Muscle layer of colon (tissue), 2 donors: ENCODE measurements at regions not wholly inside any gene's neighbourhood (a gene's known extent, or its start where the extent isn't known, plus 50 kb on each side); places are given as distances from the start of the nearest gene placed in this dataset.
"Not testable (repeated sequence)": the region's sequence is repeated elsewhere in the genome, so short reads cannot be mapped to it uniquely, and the experiment has no call there.

Source experiments
- H3K27ac ChIP-seq: one replicate; pipeline ENCODE4 v1.7.0; 2013; ENCODE audit warnings: low read depth, mild to moderate bottlenecking, low read length, moderate library complexity
- H3K27me3 ChIP-seq, 2 donors: one replicate each; pipeline ENCODE4 v1.7.0; 2013; ENCODE audit warnings: low read length in 2 of 2, mild to moderate bottlenecking in 2 of 2; ENCODE audit not compliant: insufficient read depth in 2 of 2, control insufficient read depth in 1 of 2
- H3K36me3 ChIP-seq: one replicate; pipeline ENCODE4 v1.7.0; 2013; ENCODE audit warnings: mild to moderate bottlenecking, low read length; ENCODE audit not compliant: insufficient read depth
- H3K4me1 ChIP-seq: one replicate; pipeline ENCODE4 v1.7.0; 2013; ENCODE audit warnings: mild to moderate bottlenecking, low read length; ENCODE audit not compliant: insufficient read depth
- H3K4me3 ChIP-seq, 2 donors: one replicate each; pipeline ENCODE4 v1.7.0; 2013; ENCODE audit warnings: low read length in 2 of 2, low read depth in 1 of 2, mild to moderate bottlenecking in 1 of 2, moderate library complexity in 1 of 2
- H3K9ac ChIP-seq: one replicate; pipeline ENCODE4 v1.7.0; 2013; ENCODE audit warnings: low read length
- H3K9me3 ChIP-seq: one replicate; pipeline ENCODE4 v1.7.0; 2013; ENCODE audit warnings: mild to moderate bottlenecking, low read length
- donor health status: abdominal sarcoma.
- donor health status: Adenocarcinoma of cecum.

DNA sequence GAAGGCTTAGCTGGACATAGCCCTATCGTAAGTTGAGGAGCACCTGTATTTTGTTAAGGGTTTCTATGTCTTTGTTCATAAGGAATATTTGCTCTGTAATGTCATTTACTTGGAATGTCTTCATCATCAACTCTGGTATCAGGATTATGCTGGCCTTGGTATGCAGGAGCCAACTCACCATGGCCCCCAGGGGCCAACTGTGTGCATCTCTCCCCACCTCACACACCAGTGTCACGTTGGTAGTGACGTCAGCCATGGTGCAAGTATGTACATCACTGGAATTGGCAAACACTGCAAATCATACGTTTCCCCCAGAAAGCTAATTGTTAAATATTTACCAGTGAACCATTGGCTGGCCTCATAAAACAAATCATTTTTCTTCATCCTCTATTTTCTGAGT is 70.8 kb downstream of the YTHDF1 start:
- Histone ChIP-seq H3K9me3 (no peaks in the 10 kb centered on the region), H3K4me3 (no peak overlapping the region), H3K36me3 (no peaks in the 10 kb centered on the region), H3K27me3 (peaks cover 0 to 6% of the 10 kb centered on the region in 2 donors), H3K4me1 (no peaks in the 10 kb centered on the region), H3K27ac (no peak overlapping the region), H3K9ac (no peak overlapping the region)

GRCh38 chr20:63142933-63143332 is 73.0 kb downstream of the YTHDF1 start:
- Histone ChIP-seq H3K27ac (no peak overlapping the region), H3K9ac (no peak overlapping the region), H3K36me3 (no peaks in the 10 kb centered on the region), H3K4me3 (no peak overlapping the region), H3K4me1 (no peaks in the 10 kb centered on the region), H3K27me3 (peaks cover 0 to 4% of the 10 kb centered on the region in 2 donors), H3K9me3 (no peaks in the 10 kb centered on the region)

DNA sequence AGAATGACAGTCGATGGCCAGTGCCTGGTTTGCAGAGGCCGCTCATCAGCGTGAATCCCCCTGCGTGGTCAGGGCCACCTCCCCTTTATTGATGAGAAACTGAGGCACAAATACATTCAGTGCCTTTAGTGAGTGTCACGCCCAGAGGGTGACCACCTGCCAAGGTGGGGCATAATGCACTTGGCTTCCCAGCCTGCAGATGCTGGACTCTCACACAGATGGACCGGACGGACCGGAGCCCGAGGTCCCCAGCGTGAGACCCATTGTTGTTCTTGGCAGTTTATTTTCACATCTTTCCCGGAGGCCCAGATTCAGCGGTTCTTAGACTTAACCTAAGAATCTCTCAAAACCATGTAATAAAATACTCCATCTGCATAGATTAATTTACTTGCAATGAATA is 74.4 kb downstream of the YTHDF1 start:
- no peak overlapping the region for H3K9ac ChIP-seq
- H3K9me3 ChIP-seq = no peaks in the 10 kb centered on the region
- H3K27me3 ChIP-seq = peaks cover 0 to 4% of the 10 kb centered on the region in 2 donors
- H3K4me1 ChIP-seq = no peaks in the 10 kb centered on the region
- no peak overlapping the region for H3K27ac ChIP-seq
- no peak overlapping the region for H3K4me3 ChIP-seq
- no peaks in the 10 kb centered on the region for H3K36me3 ChIP-seq

GRCh38 chr20:63140514-63141433 is 75.2 kb downstream of the YTHDF1 start:
- H3K27me3 ChIP-seq = peaks cover 0 to 4% of the 10 kb centered on the region in 2 donors
- H3K9me3 ChIP-seq = no peaks in the 10 kb centered on the region
- H3K27ac ChIP-seq = no peak overlapping the region
- H3K9ac ChIP-seq = no peak overlapping the region
- H3K36me3 ChIP-seq = no peaks in the 10 kb centered on the region
- H3K4me3 ChIP-seq = no peak overlapping the region
- H3K4me1 ChIP-seq = no peaks in the 10 kb centered on the region

DNA sequence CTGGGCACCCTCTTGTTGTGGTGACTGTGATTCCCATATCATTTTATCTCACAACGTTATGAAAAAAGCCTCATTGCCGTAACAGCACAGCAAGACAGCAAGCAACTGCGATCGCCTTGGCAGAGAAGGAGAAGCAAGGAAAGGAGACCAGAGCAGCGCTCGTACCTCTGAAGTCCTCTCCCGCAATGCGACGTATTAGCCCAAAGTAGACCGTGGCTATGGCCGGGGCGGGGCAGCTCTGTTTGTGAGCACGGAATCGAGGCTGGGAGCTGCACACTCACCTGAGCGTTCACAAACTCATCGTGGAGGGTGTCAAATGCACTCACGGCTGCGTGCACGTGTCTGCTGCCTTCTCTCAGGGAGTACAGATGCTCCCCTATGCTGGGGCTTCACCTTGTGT is 76.1 kb downstream of the YTHDF1 start:
- Histone ChIP-seq H3K36me3 (no peaks in the 10 kb centered on the region), H3K27ac (no peak overlapping the region), H3K9me3 (no peaks in the 10 kb centered on the region), H3K9ac (no peak overlapping the region), H3K27me3 (peaks cover 0 to 4% of the 10 kb centered on the region in 2 donors), H3K4me1 (no peaks in the 10 kb centered on the region), H3K4me3 (no peak overlapping the region)

DNA sequence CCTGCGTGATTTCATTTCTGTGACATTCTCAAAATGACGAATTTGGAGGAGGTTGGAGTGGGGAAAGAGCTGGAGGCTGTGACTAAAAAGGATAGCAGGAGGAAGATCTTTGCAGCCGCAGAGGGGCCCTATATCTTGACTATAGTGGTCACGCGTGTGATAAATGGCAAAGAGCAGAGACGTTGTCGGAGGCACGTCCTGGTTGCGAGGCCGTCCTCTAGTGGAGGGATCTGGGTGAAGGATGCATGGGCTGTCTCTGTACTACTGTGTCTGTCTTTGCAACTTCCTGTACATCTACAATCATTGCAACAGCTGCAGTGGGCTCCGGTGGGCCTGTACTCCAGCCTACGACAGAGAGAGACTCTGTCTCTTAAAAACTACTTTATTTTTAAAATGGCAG is 76.6 kb downstream of the YTHDF1 start:
- Histone ChIP-seq H3K4me1 (no peaks in the 10 kb centered on the region), H3K9me3 (no peaks in the 10 kb centered on the region), H3K36me3 (no peaks in the 10 kb centered on the region), H3K27me3 (peaks cover 0 to 4% of the 10 kb centered on the region in 2 donors), H3K27ac (no peak overlapping the region), H3K4me3 (no peak overlapping the region), H3K9ac (no peak overlapping the region)

GRCh38 chr20:63138855-63139341 is 77.0 kb downstream of the YTHDF1 start:
- no peak overlapping the region for H3K27ac ChIP-seq
- H3K27me3 ChIP-seq = peaks cover 0 to 4% of the 10 kb centered on the region in 2 donors
- no peak overlapping the region for H3K4me3 ChIP-seq
- no peaks in the 10 kb centered on the region for H3K9me3 ChIP-seq
- H3K9ac ChIP-seq = no peak overlapping the region
- H3K4me1 ChIP-seq = no peaks in the 10 kb centered on the region
- no peaks in the 10 kb centered on the region for H3K36me3 ChIP-seq

- peaks cover 0 to 4% of the 10 kb centered on the region in 2 donors for H3K27me3 ChIP-seq
- H3K4me3 ChIP-seq = no peak overlapping the region
- no peaks in the 10 kb centered on the region for H3K36me3 ChIP-seq
Measured at GRCh38 chr20:63137851-63138415, 78.0 kb downstream of the YTHDF1 start.

GRCh38 chr20:63136296-63136695 is 79.6 kb downstream of the YTHDF1 start:
- no peaks in the 10 kb centered on the region for H3K36me3 ChIP-seq
- H3K9me3 ChIP-seq = no peaks in the 10 kb centered on the region
- H3K27ac ChIP-seq = no peak overlapping the region
- no peak overlapping the region for H3K4me3 ChIP-seq
- no peaks in the 10 kb centered on the region for H3K4me1 ChIP-seq
- peaks cover 0 to 9% of the 10 kb centered on the region in 2 donors for H3K27me3 ChIP-seq
- no peak overlapping the region for H3K9ac ChIP-seq

More at GRCh38 chr20:63137851-63138415, 78.0 kb downstream of the YTHDF1 start:
- H3K9ac ChIP-seq = no peak overlapping the region
- no peaks in the 10 kb centered on the region for H3K9me3 ChIP-seq
- H3K4me1 ChIP-seq = no peaks in the 10 kb centered on the region
- H3K27ac ChIP-seq = no peak overlapping the region

DNA sequence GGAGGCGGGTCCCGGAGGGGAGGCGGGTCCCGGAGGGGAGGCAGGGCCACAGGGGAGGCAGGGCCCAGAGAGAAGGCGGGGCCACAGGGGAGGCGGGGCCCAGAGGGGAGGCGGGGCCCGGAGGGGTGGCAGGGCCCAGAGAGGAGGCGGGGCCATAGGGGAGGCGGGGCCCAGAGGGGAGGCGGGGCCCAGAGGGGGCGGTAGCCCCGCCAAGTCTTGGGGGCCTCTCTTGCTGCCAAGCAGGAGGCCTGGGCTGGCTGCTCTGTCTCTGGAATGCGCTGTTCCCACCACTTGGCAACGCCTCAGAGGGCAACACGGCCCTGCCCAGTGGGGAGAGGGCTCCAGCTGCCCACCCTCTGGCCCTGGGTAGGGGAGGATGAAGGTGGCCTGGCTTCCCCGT is 80.5 kb downstream of the YTHDF1 start:
- Histone ChIP-seq H3K4me3 (no peak overlapping the region), H3K36me3 (no peaks in the 10 kb centered on the region), H3K27me3 (peaks cover 0 to 14% of the 10 kb centered on the region in 2 donors), H3K4me1 (no peaks in the 10 kb centered on the region), H3K9me3 (no peaks in the 10 kb centered on the region), H3K9ac (no peak overlapping the region), H3K27ac (no peak overlapping the region)

DNA sequence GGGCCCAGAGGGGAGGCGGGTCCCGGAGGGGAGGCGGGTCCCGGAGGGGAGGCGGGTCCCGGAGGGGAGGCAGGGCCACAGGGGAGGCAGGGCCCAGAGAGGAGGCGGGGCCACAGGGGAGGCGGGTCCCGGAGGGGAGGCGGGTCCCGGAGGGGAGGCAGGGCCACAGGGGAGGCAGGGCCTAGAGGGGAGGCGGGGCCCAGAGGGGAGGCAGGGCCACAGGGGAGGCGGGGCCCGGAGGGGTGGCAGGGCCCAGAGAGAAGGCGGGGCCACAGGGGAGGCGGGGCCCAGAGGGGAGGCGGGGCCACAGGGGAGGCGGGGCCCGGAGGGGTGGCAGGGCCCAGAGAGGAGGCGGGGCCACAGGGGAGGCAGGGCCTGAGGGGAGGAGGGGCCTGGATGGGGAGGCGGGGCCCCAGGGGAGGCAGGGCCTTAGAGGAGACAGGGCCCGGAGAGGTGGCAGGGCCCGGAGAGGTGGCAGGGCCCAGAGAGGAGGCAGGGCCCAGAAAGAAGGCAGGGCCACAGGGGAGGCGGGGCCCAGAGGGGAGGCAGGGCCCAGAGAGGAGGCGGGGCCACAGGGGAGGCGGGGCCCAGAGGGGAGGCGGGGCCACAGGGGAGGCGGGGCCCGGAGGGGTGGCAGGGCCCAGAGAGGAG is 81.1 kb downstream of the YTHDF1 start:
- H3K36me3 ChIP-seq, H3K4me3 ChIP-seq, H3K9me3 ChIP-seq, H3K4me1 ChIP-seq, H3K27ac ChIP-seq, H3K9ac ChIP-seq: not testable (repeated sequence)
- peaks cover 0 to 16% of the 10 kb centered on the region in 2 donors for H3K27me3 ChIP-seq
